Body of pancreas (tissue), 4 donors: ENCODE measurements at regions not wholly inside any gene's neighbourhood (a gene's known extent, or its start where the extent isn't known, plus 50 kb on each side); places are given as distances from the start of the nearest gene placed in this dataset.

Experiments
- CTCF ChIP-seq, 7 experiments: fragments of 450-650 bp in 4 of 7; fragments of 200-600 bp in 3 of 7; sonication (generic) in 3 of 7; IDR thresholded peaks; one replicate each; pipeline ENCODE4 v1.5.1; 2016 to 2019; ENCODE audit warnings: antibody characterized with exemption in 7 of 7
- POLR2A ChIP-seq, 3 donors: fragments of 450-650 bp; IDR thresholded peaks; one replicate each; pipeline ENCODE4 v1.6.1; 2016; ENCODE audit warnings: antibody characterized with exemption in 3 of 3, mild to moderate bottlenecking in 2 of 3

GRCh38 chr16:62752854-62753253 is 716.6 kb upstream of the CDH8 start:
- TF ChIP-seq CTCF (IDR thresholded peaks at IDR 0.05) = no peak
- TF ChIP-seq POLR2A (IDR thresholded peaks at IDR 0.05) = no peak
